C1 segment of cervical spinal cord (tissue), 14 donors: ENCODE measurements at regions not wholly inside any gene's neighbourhood (a gene's known extent, or its start where the extent isn't known, plus 50 kb on each side); places are given as distances from the start of the nearest gene placed in this dataset.

Source experiments
- DNase-seq, 14 donors: peaks; one replicate each; lab custom pipeline; 2025; lab: John Stamatoyannopoulos, UW

GRCh38 chr5:68379275-68380036 lies 163.9 kb downstream of the PIK3R1 start:
- peak in 1 of 14 donors; percentile 1 for DNase-seq

- no peak for DNase-seq
These were observed 164.5 kb downstream of the PIK3R1 start for GRCh38 chr5:68380078-68380477.

GRCh38 chr5:68381060-68381459 lies 165.5 kb downstream of the PIK3R1 start:
- no peak for DNase-seq

- DNase-seq: peak in 1 of 14 donors; percentile 1
These were observed 166.4 kb downstream of the PIK3R1 start for GRCh38 chr5:68381909-68382308.

GRCh38 chr5:68382640-68383039 lies 167.1 kb downstream of the PIK3R1 start:
- peak in 1 of 14 donors; percentile 1 for DNase-seq

GRCh38 chr5:68383888-68384310 lies 168.3 kb downstream of the PIK3R1 start:
- DNase-seq: peak in 1 of 14 donors; percentile 2

GRCh38 chr5:68384936-68385594 lies 169.5 kb downstream of the PIK3R1 start:
- no peak for DNase-seq

GRCh38 chr5:68385936-68386335 lies 170.4 kb downstream of the PIK3R1 start:
- DNase-seq: no peak

- DNase-seq: no peak
These were observed 171.7 kb downstream of the PIK3R1 start for GRCh38 chr5:68387074-68387796.

GRCh38 chr5:68389618-68390017 lies 174.1 kb downstream of the PIK3R1 start:
- DNase-seq: no peak

GRCh38 chr5:68392617-68393016 lies 177.1 kb downstream of the PIK3R1 start:
- DNase-seq: no peak

- no peak for DNase-seq
These were observed 179.7 kb downstream of the PIK3R1 start for GRCh38 chr5:68395302-68395701.

- no peak for DNase-seq
These were observed 180.5 kb downstream of the PIK3R1 start for GRCh38 chr5:68395926-68396511.

- DNase-seq: no peak
These were observed 181.2 kb downstream of the PIK3R1 start for GRCh38 chr5:68396722-68397121.

- no peak for DNase-seq
These were observed 182.7 kb downstream of the PIK3R1 start for GRCh38 chr5:68398146-68398812.

- DNase-seq: no peak
These were observed 187.7 kb downstream of the PIK3R1 start for GRCh38 chr5:68403301-68403700.

- no peak for DNase-seq
These were observed 188.7 kb downstream of the PIK3R1 start for GRCh38 chr5:68404246-68404645.

GRCh38 chr5:68405026-68405684 lies 189.6 kb downstream of the PIK3R1 start:
- no peak for DNase-seq

- DNase-seq: no peak
These were observed 190.5 kb downstream of the PIK3R1 start for GRCh38 chr5:68405784-68406743.

GRCh38 chr5:68406767-68407241 lies 191.2 kb downstream of the PIK3R1 start:
- DNase-seq: no peak
